ENCODE measurements at regions not wholly inside any gene's neighbourhood (a gene's known extent, or its start where the extent isn't known, plus 50 kb on each side); places are given as distances from the start of the nearest gene placed in this dataset.

GRCh38 chr9:14391620-14392019 is 77.7 kb upstream of the NFIB start:
- DNase-seq, result no peak

- no peak for DNase-seq
Observed at GRCh38 chr9:14389657-14390056, 75.7 kb upstream of the NFIB start.

GRCh38 chr9:14389146-14389545 is 75.2 kb upstream of the NFIB start:
- no peak for DNase-seq

GRCh38 chr9:14383773-14384172 is 69.8 kb upstream of the NFIB start:
- no peak for DNase-seq

GRCh38 chr9:14383294-14383693 is 69.4 kb upstream of the NFIB start:
- DNase-seq, result no peak

GRCh38 chr9:14380061-14380836 is 66.3 kb upstream of the NFIB start:
- DNase-seq, result no peak

- no peak for DNase-seq
Observed at GRCh38 chr9:14379280-14379679, 65.3 kb upstream of the NFIB start.

GRCh38 chr9:14373706-14374105 is 59.8 kb upstream of the NFIB start:
- no peak for DNase-seq

- DNase-seq, result no peak
Observed at GRCh38 chr9:14373336-14373666, 59.4 kb upstream of the NFIB start.

GRCh38 chr9:14372437-14373335 is 58.7 kb upstream of the NFIB start:
- DNase-seq, result no peak

GRCh38 chr9:14369011-14369410 is 55.1 kb upstream of the NFIB start:
- no peak for DNase-seq

- DNase-seq, result no peak
Observed at GRCh38 chr9:14366076-14366475, 52.1 kb upstream of the NFIB start.

GRCh38 chr9:14365670-14366069 is 51.7 kb upstream of the NFIB start:
- DNase-seq, result no peak

All from NCI-H2029 (cell line).